T-helper 17 cell (primary cell): ENCODE measurements at regions not wholly inside any gene's neighbourhood (a gene's known extent, or its start where the extent isn't known, plus 50 kb on each side); places are given as distances from the start of the nearest gene placed in this dataset.
A peak's percentile ranks its signal among the peaks of the same experiment; 100 is the strongest.

Source experiments
- ATAC-seq: fragments of 150-1000 bp; cut with Tn5 transposase; 2 replicates; pipeline ENCODE4 v1.10.0; 2021; ENCODE audit warnings: mild to moderate bottlenecking, moderate library complexity
- DNase-seq, 3 donors: peaks; one replicate each; pipeline versions ENCODE4 v3.0.0 to v3.0.0-alpha.2; 2020 to 2021
- H3K9me3 ChIP-seq: one replicate; pipeline ENCODE4 v1.7.0; 2013; ENCODE audit warnings: low read length, mild to moderate bottlenecking; ENCODE audit not compliant: control insufficient read depth, poor library complexity, severe bottlenecking
- H3K27ac Mint-ChIP-seq: one replicate; pipeline ENCODE4 v1.8.0; 2022; ENCODE audit warnings: mild to moderate bottlenecking, moderate library complexity, mixed read lengths
- H3K27me3 Mint-ChIP-seq: one replicate; pipeline ENCODE4 v1.8.0; 2022; ENCODE audit warnings: mixed read lengths
- H3K36me3 Mint-ChIP-seq: one replicate; pipeline ENCODE4 v1.8.0; 2022; ENCODE audit warnings: low read depth, mixed read lengths
- H3K4me1 Mint-ChIP-seq: one replicate; pipeline ENCODE4 v1.8.0; 2022; ENCODE audit warnings: mild to moderate bottlenecking, mixed read lengths
- H3K4me3 Mint-ChIP-seq: one replicate; pipeline ENCODE4 v1.8.0; 2022; ENCODE audit warnings: mild to moderate bottlenecking, moderate library complexity, mixed read lengths

GRCh38 chr1:54497338-54497737 lies 50.7 kb upstream of the ACOT11 start:
- Mint-ChIP-seq H3K36me3 (peaks cover 15% of the 10 kb centered on the region), H3K27ac (no peak overlapping the region), H3K4me1 (peaks cover 2% of the 10 kb centered on the region), H3K4me3 (no peak overlapping the region), H3K27me3 (peaks cover 70% of the 10 kb centered on the region)
- H3K9me3 ChIP-seq, result no peaks in the 10 kb centered on the region
- ATAC-seq (no peak), DNase-seq (no peak)

- Mint-ChIP-seq H3K4me1 (peaks cover 2% of the 10 kb centered on the region), H3K36me3 (peaks cover 9% of the 10 kb centered on the region), H3K27me3 (peaks cover 56% of the 10 kb centered on the region), H3K27ac (no peak overlapping the region), H3K4me3 (no peak overlapping the region)
- H3K9me3 ChIP-seq, result no peaks in the 10 kb centered on the region
- no peak for ATAC-seq
- DNase-seq, result no peak
Measured at GRCh38 chr1:54495954-54496353, 52.1 kb upstream of the ACOT11 start.

- Mint-ChIP-seq H3K4me1 (peaks cover 7% of the 10 kb centered on the region), H3K27ac (no peak overlapping the region), H3K36me3 (peaks cover 9% of the 10 kb centered on the region), H3K27me3 (peaks cover 50% of the 10 kb centered on the region), H3K4me3 (no peak overlapping the region)
- no peak for ATAC-seq
- DNase-seq, result no peak
- no peaks in the 10 kb centered on the region for H3K9me3 ChIP-seq
Measured at GRCh38 chr1:54493608-54494007, 54.4 kb upstream of the ACOT11 start.

GRCh38 chr1:54490361-54491248 lies 57.4 kb upstream of the ACOT11 start:
- Mint-ChIP-seq H3K27me3 (peaks cover 20% of the 10 kb centered on the region), H3K4me1 (peaks cover 23% of the 10 kb centered on the region), H3K36me3 (peaks cover 4% of the 10 kb centered on the region), H3K27ac (no peak overlapping the region), H3K4me3 (peak overlapping the region; percentile 74)
- H3K9me3 ChIP-seq, result no peaks in the 10 kb centered on the region
- DNase-seq, result no peak
- ATAC-seq, result no peak

- H3K9me3 ChIP-seq, result no peaks in the 10 kb centered on the region
- Mint-ChIP-seq H3K27me3 (peaks cover 12% of the 10 kb centered on the region), H3K27ac (no peak overlapping the region), H3K4me1 (peaks cover 28% of the 10 kb centered on the region), H3K36me3 (peaks cover 4% of the 10 kb centered on the region), H3K4me3 (peak overlapping the region; percentile 92)
- peak; percentile 16 for ATAC-seq
- no peak for DNase-seq
Measured at GRCh38 chr1:54489627-54490250, 58.3 kb upstream of the ACOT11 start.

- DNase-seq, result peak; percentile 60 to 68 (median 64)
- Mint-ChIP-seq H3K4me1 (peaks cover 32% of the 10 kb centered on the region), H3K36me3 (peaks cover 4% of the 10 kb centered on the region), H3K27me3 (peaks cover 6% of the 10 kb centered on the region), H3K27ac (peak overlapping the region; percentile 75), H3K4me3 (peak overlapping the region; percentile 92)
- peak; percentile 78 for ATAC-seq
- H3K9me3 ChIP-seq, result no peaks in the 10 kb centered on the region
Measured at GRCh38 chr1:54488779-54489626, 59.0 kb upstream of the ACOT11 start.

GRCh38 chr1:54488065-54488750 lies 59.8 kb upstream of the ACOT11 start:
- Mint-ChIP-seq H3K4me3 (peak overlapping the region; percentile 92), H3K4me1 (peaks cover 35% of the 10 kb centered on the region), H3K27me3 (no peaks in the 10 kb centered on the region), H3K36me3 (peaks cover 2% of the 10 kb centered on the region), H3K27ac (peak overlapping the region; percentile 75)
- DNase-seq (peak; percentile 58 to 73 (median 70)), ATAC-seq (peak; percentile 59)
- H3K9me3 ChIP-seq, result no peaks in the 10 kb centered on the region

- H3K9me3 ChIP-seq, result no peaks in the 10 kb centered on the region
- DNase-seq (no peak), ATAC-seq (no peak)
- Mint-ChIP-seq H3K27me3 (no peaks in the 10 kb centered on the region), H3K27ac (peak overlapping the region; percentile 91), H3K4me1 (peaks cover 35% of the 10 kb centered on the region), H3K36me3 (peaks cover 2% of the 10 kb centered on the region), H3K4me3 (peak overlapping the region; percentile 92)
Measured at GRCh38 chr1:54487571-54488050, 60.4 kb upstream of the ACOT11 start.

GRCh38 chr1:54486907-54487306 lies 61.1 kb upstream of the ACOT11 start:
- peaks cover 2% of the 10 kb centered on the region for H3K36me3 Mint-ChIP-seq
- H3K4me1 Mint-ChIP-seq, result peaks cover 37% of the 10 kb centered on the region
- ATAC-seq (no peak), DNase-seq (no peak)
- H3K27ac Mint-ChIP-seq, result peak overlapping the region; percentile 91
- H3K27me3 Mint-ChIP-seq, result no peaks in the 10 kb centered on the region
- no peaks in the 10 kb centered on the region for H3K9me3 ChIP-seq
- H3K4me3 Mint-ChIP-seq, result peak overlapping the region; percentile 92

GRCh38 chr1:54485416-54485815 lies 62.6 kb upstream of the ACOT11 start:
- H3K36me3 Mint-ChIP-seq, result peaks cover 2% of the 10 kb centered on the region
- H3K4me1 Mint-ChIP-seq, result peaks cover 50% of the 10 kb centered on the region
- ATAC-seq (no peak), DNase-seq (no peak)
- H3K9me3 ChIP-seq, result no peaks in the 10 kb centered on the region
- no peak overlapping the region for H3K4me3 Mint-ChIP-seq
- peak overlapping the region; percentile 91 for H3K27ac Mint-ChIP-seq
- H3K27me3 Mint-ChIP-seq, result no peaks in the 10 kb centered on the region

GRCh38 chr1:54483875-54484437 lies 64.1 kb upstream of the ACOT11 start:
- H3K27ac Mint-ChIP-seq, result no peak overlapping the region
- no peaks in the 10 kb centered on the region for H3K27me3 Mint-ChIP-seq
- DNase-seq (no peak), ATAC-seq (no peak)
- peaks cover 56% of the 10 kb centered on the region for H3K4me1 Mint-ChIP-seq
- H3K36me3 Mint-ChIP-seq, result peaks cover 2% of the 10 kb centered on the region
- H3K9me3 ChIP-seq, result no peaks in the 10 kb centered on the region
- H3K4me3 Mint-ChIP-seq, result peak overlapping the region; percentile 0

GRCh38 chr1:54481201-54481884 lies 66.7 kb upstream of the ACOT11 start:
- peak; percentile 77 for ATAC-seq
- H3K9me3 ChIP-seq, result no peaks in the 10 kb centered on the region
- H3K4me1 Mint-ChIP-seq, result peaks cover 55% of the 10 kb centered on the region
- no peaks in the 10 kb centered on the region for H3K36me3 Mint-ChIP-seq
- H3K4me3 Mint-ChIP-seq, result peak overlapping the region; percentile 87
- H3K27me3 Mint-ChIP-seq, result no peaks in the 10 kb centered on the region
- H3K27ac Mint-ChIP-seq, result peak overlapping the region; percentile 89
- DNase-seq, result no peak
